ENCODE measurements at regions not wholly inside any gene's neighbourhood (a gene's known extent, or its start where the extent isn't known, plus 50 kb on each side); places are given as distances from the start of the nearest gene placed in this dataset.

- no peak for DNase-seq (ENCODE audit: low read depth in 4 of 4, low spot score in 3 of 4)
Measured at GRCh38 chr15:70185251-70185711, 87.6 kb upstream of the TLE3 start.

GRCh38 chr15:70182858-70183695 is 85.4 kb upstream of the TLE3 start:
- DNase-seq (ENCODE audit: low read depth in 4 of 4, low spot score in 3 of 4), result no peak

GRCh38 chr15:70181626-70182255 is 84.0 kb upstream of the TLE3 start:
- no peak for DNase-seq (ENCODE audit: low read depth in 4 of 4, low spot score in 3 of 4)

GRCh38 chr15:70180186-70180875 is 82.6 kb upstream of the TLE3 start:
- no peak for DNase-seq (ENCODE audit: low read depth in 4 of 4, low spot score in 3 of 4)

GRCh38 chr15:70179309-70179892 is 81.7 kb upstream of the TLE3 start:
- DNase-seq (ENCODE audit: low read depth in 4 of 4, low spot score in 3 of 4), result no peak

- no peak for DNase-seq (ENCODE audit: low read depth in 4 of 4, low spot score in 3 of 4)
Measured at GRCh38 chr15:70178335-70179084, 80.8 kb upstream of the TLE3 start.

GRCh38 chr15:70172566-70173225 is 75.0 kb upstream of the TLE3 start:
- no peak for DNase-seq (ENCODE audit: low read depth in 4 of 4, low spot score in 3 of 4)

GRCh38 chr15:70172124-70172523 is 74.4 kb upstream of the TLE3 start:
- no peak for DNase-seq (ENCODE audit: low read depth in 4 of 4, low spot score in 3 of 4)

GRCh38 chr15:70171256-70171886 is 73.7 kb upstream of the TLE3 start:
- no peak for DNase-seq (ENCODE audit: low read depth in 4 of 4, low spot score in 3 of 4)

- DNase-seq (ENCODE audit: low read depth in 4 of 4, low spot score in 3 of 4), result no peak
Measured at GRCh38 chr15:70170096-70170699, 72.5 kb upstream of the TLE3 start.

GRCh38 chr15:70169147-70169546 is 71.4 kb upstream of the TLE3 start:
- DNase-seq (ENCODE audit: low read depth in 4 of 4, low spot score in 3 of 4), result no peak

GRCh38 chr15:70167155-70167554 is 69.4 kb upstream of the TLE3 start:
- DNase-seq (ENCODE audit: low read depth in 4 of 4, low spot score in 3 of 4), result no peak

GRCh38 chr15:70166506-70167087 is 68.9 kb upstream of the TLE3 start:
- DNase-seq (ENCODE audit: low read depth in 4 of 4, low spot score in 3 of 4), result no peak

GRCh38 chr15:70165716-70166284 is 68.1 kb upstream of the TLE3 start:
- no peak for DNase-seq (ENCODE audit: low read depth in 4 of 4, low spot score in 3 of 4)

GRCh38 chr15:70164910-70165715 is 67.4 kb upstream of the TLE3 start:
- no peak for DNase-seq (ENCODE audit: low read depth in 4 of 4, low spot score in 3 of 4)

GRCh38 chr15:70164156-70164900 is 66.6 kb upstream of the TLE3 start:
- no peak for DNase-seq (ENCODE audit: low read depth in 4 of 4, low spot score in 3 of 4)

Data from right renal pelvis (tissue), 4 donors.